Tibial artery (tissue), 4 donors: ENCODE measurements at regions not wholly inside any gene's neighbourhood (a gene's known extent, or its start where the extent isn't known, plus 50 kb on each side); places are given as distances from the start of the nearest gene placed in this dataset.

Source experiments
- DNase-seq, 2 donors: peaks; one replicate each; pipeline ENCODE4 v3.0.0-alpha.2; 2019
- H3K27ac ChIP-seq, 2 donors: fragments of 200-600 bp; sonication (generic) in 1 of 2; 1 replicate in 1 of 2; 2 replicates in 1 of 2; pipeline ENCODE4 v1.5.1; 2018 to 2019; ENCODE audit warnings: mild to moderate bottlenecking in 1 of 2
- H3K27me3 ChIP-seq, 2 donors: fragments of 200-600 bp; sonication (generic) in 1 of 2; one replicate each; pipeline versions ENCODE4 v1.5.1 to v1.6.0; 2016 to 2019
- H3K36me3 ChIP-seq, 3 donors: fragments of 200-600 bp; sonication (generic) in 2 of 3; one replicate each; pipeline ENCODE4 v1.5.1; 2016 to 2019; ENCODE audit warnings: mild to moderate bottlenecking in 2 of 3
- H3K4me1 ChIP-seq, 4 donors: fragments of 200-600 bp; sonication (generic) in 2 of 4; 1 replicate in 3 of 4; 2 replicates in 1 of 4; pipeline ENCODE4 v1.5.1; 2016 to 2019
- H3K4me3 ChIP-seq, 2 donors: fragments of 200-600 bp; sonication (generic) in 1 of 2; 1 replicate in 1 of 2; 2 replicates in 1 of 2; pipeline ENCODE4 v1.5.1; 2018 to 2019; ENCODE audit warnings: mild to moderate bottlenecking in 2 of 2
- H3K9me3 ChIP-seq, 3 donors: fragments of 200-600 bp; sonication (generic) in 1 of 3; one replicate each; pipeline ENCODE4 v1.5.1; 2016 to 2019
- CTCF ChIP-seq, 2 experiments: fragments of 200-600 bp in 1 of 2; fragments of 450-650 bp in 1 of 2; IDR thresholded peaks; one replicate each; pipeline ENCODE4 v1.5.1; 2017 to 2019; ENCODE audit warnings: antibody characterized with exemption in 2 of 2, mild to moderate bottlenecking in 1 of 2, moderate library complexity in 1 of 2
- intact Hi-C: fragments of 100-400 bp; cut with DNase I; formaldehyde crosslinking; loops from one replicate; pipeline ENCODE4 v1.15.0; 2023; ENCODE audit warnings: low total_unique reads

DNA sequence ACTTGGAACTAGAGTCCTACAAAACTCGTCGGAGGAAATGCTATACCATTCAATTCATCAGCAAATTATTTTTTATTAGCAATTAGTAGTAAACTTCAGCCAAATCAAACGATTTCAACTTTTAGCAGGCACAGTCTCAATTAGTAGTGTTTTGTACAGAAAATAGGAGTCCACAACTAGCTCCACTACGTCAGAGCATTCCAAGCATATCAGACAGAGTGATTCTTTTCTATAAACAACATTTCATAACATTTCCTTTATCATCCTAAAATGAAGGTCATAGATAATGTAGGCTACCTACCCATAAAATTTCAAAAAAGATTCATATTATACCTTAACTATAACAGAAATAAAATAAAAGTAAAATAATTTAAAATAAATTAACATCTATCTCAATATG is 169.9 kb downstream of the KIF18A start:
- no peak for DNase-seq
- no peak for TF ChIP-seq CTCF (IDR thresholded peaks at IDR 0.05)
- H3K4me1 ChIP-seq: no peaks in the 10 kb centered on the region
- no peak overlapping the region for H3K4me3 ChIP-seq
- H3K36me3 ChIP-seq: no peaks in the 10 kb centered on the region
- H3K9me3 ChIP-seq: peaks cover 0 to 4% (median 0%) of the 10 kb centered on the region in 3 donors
- intact Hi-C loops: no loop called here
- H3K27ac ChIP-seq: no peak overlapping the region
- H3K27me3 ChIP-seq: no peaks in the 10 kb centered on the region

- no peaks in the 10 kb centered on the region for H3K36me3 ChIP-seq
- intact Hi-C loops: no loop called here
- no peaks in the 10 kb centered on the region for H3K4me1 ChIP-seq
- peak overlapping the region in 1 of 2 donors; percentile 42 for H3K27ac ChIP-seq
- peaks cover 0 to 4% (median 0%) of the 10 kb centered on the region in 3 donors for H3K9me3 ChIP-seq
- H3K27me3 ChIP-seq: no peaks in the 10 kb centered on the region
- TF ChIP-seq CTCF (IDR thresholded peaks at IDR 0.05): no peak
- no peak for DNase-seq
- H3K4me3 ChIP-seq: no peak overlapping the region
Measured at GRCh38 chr11:27934830-27935145, 173.2 kb downstream of the KIF18A start.

DNA sequence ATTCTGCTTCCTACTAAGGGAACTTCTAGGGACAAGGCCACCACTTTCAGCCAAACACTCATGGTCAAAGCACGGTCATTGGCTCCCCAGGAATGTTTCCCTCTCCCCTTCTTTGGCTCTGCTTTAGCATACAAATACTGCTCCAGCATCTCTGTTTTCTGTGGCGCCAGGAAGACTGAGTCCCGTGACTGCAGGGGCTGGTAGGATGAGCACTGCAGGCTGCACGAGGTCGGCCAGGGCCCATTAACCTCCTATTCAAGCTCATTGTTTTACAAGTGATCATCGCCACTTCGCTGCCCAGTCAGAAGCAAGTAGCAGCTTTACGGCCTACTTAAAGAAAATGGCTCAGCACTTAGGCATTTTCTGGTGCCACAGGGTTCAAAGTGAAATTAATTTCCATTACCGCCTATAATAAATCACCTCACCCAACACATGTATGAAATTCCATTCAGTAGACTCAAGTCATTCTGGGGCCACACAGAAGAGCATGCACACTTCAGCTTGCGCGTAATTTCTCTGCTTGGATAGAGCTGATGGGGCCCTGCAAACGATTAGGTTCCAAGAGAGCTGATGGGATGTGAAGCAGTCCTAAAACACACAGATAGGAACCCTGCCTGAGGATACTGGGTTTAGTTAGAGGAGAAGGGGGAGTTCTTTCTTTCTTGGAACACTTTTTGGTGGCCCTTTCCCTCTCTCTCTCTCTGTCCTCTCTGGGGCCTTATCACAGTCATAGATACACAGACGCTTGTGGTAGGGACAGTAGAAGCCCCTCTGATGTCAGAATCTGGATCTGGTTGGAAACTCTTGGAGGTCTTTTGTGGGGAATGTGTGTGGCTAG is 173.7 kb downstream of the KIF18A start:
- DNase-seq: peak in 1 of 2 donors; percentile 69
- no peaks in the 10 kb centered on the region for H3K36me3 ChIP-seq
- intact Hi-C loops: no loop called here

GRCh38 chr11:27931770-27932169 is 176.2 kb downstream of the KIF18A start:
- intact Hi-C loops: no loop called here
- H3K4me3 ChIP-seq: no peak overlapping the region

More for the DNA sequence above, 173.7 kb downstream of the KIF18A start:
- H3K27ac ChIP-seq: peak overlapping the region in 1 of 2 donors; percentile 42
- no peaks in the 10 kb centered on the region for H3K27me3 ChIP-seq
- no peak overlapping the region for H3K4me3 ChIP-seq
- no peak for TF ChIP-seq CTCF (IDR thresholded peaks at IDR 0.05)
- peaks cover 0 to 4% (median 0%) of the 10 kb centered on the region in 3 donors for H3K9me3 ChIP-seq
- no peaks in the 10 kb centered on the region for H3K4me1 ChIP-seq

DNA sequence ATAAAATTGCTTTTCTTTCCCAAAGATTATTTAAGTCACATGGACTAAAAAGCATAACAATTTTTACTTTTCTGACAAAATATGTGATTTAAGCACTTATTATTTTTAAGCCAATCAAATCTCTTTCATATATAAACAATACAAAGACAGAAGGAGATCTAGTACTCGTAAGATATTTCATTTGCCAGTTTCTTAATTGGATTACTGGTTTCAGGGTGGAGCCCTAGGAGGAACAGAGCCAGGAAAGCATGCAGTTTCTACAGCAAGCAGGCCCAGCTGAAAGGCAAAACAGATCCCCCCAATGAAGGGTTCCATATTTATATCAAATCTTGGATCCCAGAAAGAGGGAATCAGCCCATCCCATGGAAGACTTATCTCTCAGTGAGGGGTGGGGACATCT is 177.0 kb downstream of the KIF18A start:
- TF ChIP-seq CTCF (IDR thresholded peaks at IDR 0.05): no peak

More at GRCh38 chr11:27931770-27932169, 176.2 kb downstream of the KIF18A start:
- no peak for DNase-seq
- no peaks in the 10 kb centered on the region for H3K36me3 ChIP-seq
- no peaks in the 10 kb centered on the region for H3K9me3 ChIP-seq
- TF ChIP-seq CTCF (IDR thresholded peaks at IDR 0.05): no peak
- no peaks in the 10 kb centered on the region for H3K27me3 ChIP-seq
- H3K4me1 ChIP-seq: no peaks in the 10 kb centered on the region
- no peak overlapping the region for H3K27ac ChIP-seq

More for the DNA sequence above, 177.0 kb downstream of the KIF18A start:
- Histone ChIP-seq H3K9me3 (no peaks in the 10 kb centered on the region), H3K27me3 (no peaks in the 10 kb centered on the region), H3K4me1 (no peaks in the 10 kb centered on the region), H3K4me3 (no peak overlapping the region), H3K27ac (no peak overlapping the region), H3K36me3 (no peaks in the 10 kb centered on the region)
- DNase-seq: no peak
- intact Hi-C loops: no loop called here
